H1 (cell line): ENCODE measurements at regions not wholly inside any gene's neighbourhood (a gene's known extent, or its start where the extent isn't known, plus 50 kb on each side); places are given as distances from the start of the nearest gene placed in this dataset.

Experiments used
- CTCF ChIA-PET: fragments of 300-600 bp; sonication (Branson Sonifier 250); formaldehyde crosslinking; loops from one replicate; lab custom pipeline; 2021; ENCODE audit not compliant: partially characterized antibody; lab: Charles Lee
- POLR2A ChIA-PET: fragments of 300-600 bp; sonication (Branson Sonifier 250); formaldehyde crosslinking; loops from one replicate; lab custom pipeline; 2021; ENCODE audit warnings: inconsistent platforms; ENCODE audit not compliant: partially characterized antibody; lab: Charles Lee
- DNase-seq, 2 experiments: peaks; one replicate each; pipeline versions ENCODE4 v3.0.0 to v3.0.0-alpha.2; 2010 to 2022; ENCODE audit warnings: low spot score in 2 of 2, low read depth in 1 of 2, mixed read lengths in 1 of 2
- FAIRE-seq: peaks from 2 replicates; lab custom pipeline; 2011; peaks lifted over from hg19 to GRCh38; lab: Jason Lieb, UNC
- H2AFZ ChIP-seq: 2 replicates; pipeline ENCODE4 v1.8.1; 2012; ENCODE audit warnings: low read length, inconsistent platforms
- H2AK5ac ChIP-seq: 2 replicates; pipeline ENCODE4 v1.6.1; 2013; ENCODE audit warnings: low read depth, low read length
- H2BK120ac ChIP-seq: replicated peaks from 2 replicates; pipeline ENCODE3; 2013; ENCODE audit warnings: low read depth, low read length, inconsistent platforms
- H2BK12ac ChIP-seq: 2 replicates; pipeline ENCODE4 v1.6.1; 2013; ENCODE audit warnings: low read depth, low read length
- H2BK15ac ChIP-seq: 2 replicates; pipeline ENCODE4 v1.6.1; 2013; ENCODE audit warnings: low read length
- H2BK20ac ChIP-seq: 2 replicates; pipeline ENCODE4 v1.6.1; 2013; ENCODE audit warnings: low read length
- H2BK5ac ChIP-seq: 2 replicates; pipeline ENCODE4 v1.6.1; 2013; ENCODE audit warnings: low read depth, low read length
- H3K14ac ChIP-seq: 2 replicates; pipeline ENCODE4 v1.6.1; 2013; ENCODE audit warnings: inconsistent platforms; ENCODE audit not compliant: insufficient read length
- H3K18ac ChIP-seq: 2 replicates; pipeline ENCODE4 v1.6.1; 2013; ENCODE audit warnings: low read length; ENCODE audit errors: extremely low read depth
- H3K23ac ChIP-seq: 2 replicates; pipeline ENCODE4 v1.6.1; 2013; ENCODE audit warnings: inconsistent platforms; ENCODE audit not compliant: insufficient read length
- H3K23me2 ChIP-seq: 2 replicates; pipeline ENCODE4 v1.6.1; 2013; ENCODE audit warnings: low read depth, low read length
- H3K27ac ChIP-seq: 2 replicates; pipeline ENCODE4 v1.6.1; 2011; ENCODE audit warnings: low read depth, low read length, inconsistent platforms
- H3K27me3 ChIP-seq, 4 experiments: replicated peaks in 1 of 4; 1 replicate in 1 of 4; 2 replicates in 3 of 4; pipeline versions ENCODE4 v1.6.1 to v1.8.1; 2011 to 2013; ENCODE audit warnings: low read length in 3 of 4, mild to moderate bottlenecking in 3 of 4, inconsistent platforms in 2 of 4, mixed read lengths in 2 of 4, moderate library complexity in 1 of 4; ENCODE audit not compliant: control insufficient read depth in 3 of 4, insufficient read depth in 3 of 4; ENCODE audit errors: extremely low read depth in 1 of 4
- H3K36me3 ChIP-seq, 4 experiments: 2 replicates each; pipeline versions ENCODE4 v1.6.1 to v1.8.1; 2011 to 2013; ENCODE audit warnings: mild to moderate bottlenecking in 4 of 4, low read length in 3 of 4, moderate library complexity in 2 of 4, control low read depth in 1 of 4, inconsistent platforms in 1 of 4; ENCODE audit not compliant: insufficient read depth in 4 of 4, control insufficient read depth in 2 of 4
- H3K4ac ChIP-seq: replicated peaks from 2 replicates; pipeline ENCODE3; 2013; ENCODE audit warnings: low read length, low read depth, mixed read lengths, inconsistent platforms; ENCODE audit not compliant: insufficient read length
- H3K4me1 ChIP-seq, 4 experiments: replicated peaks in 1 of 4; 1 replicate in 1 of 4; 2 replicates in 3 of 4; pipeline versions ENCODE4 v1.6.1 to v1.8.1; 2011 to 2013; ENCODE audit warnings: low read length in 3 of 4, inconsistent platforms in 2 of 4, mixed read lengths in 1 of 4; ENCODE audit not compliant: insufficient read depth in 4 of 4, control insufficient read depth in 3 of 4
- H3K4me2 ChIP-seq, 2 experiments: 2 replicates each; pipeline versions ENCODE4 v1.6.1 to v1.8.1; 2011 to 2013; ENCODE audit warnings: low read depth in 2 of 2, low read length in 2 of 2, control low read depth in 1 of 2, inconsistent platforms in 1 of 2, mild to moderate bottlenecking in 1 of 2; ENCODE audit not compliant: insufficient read depth in 1 of 2
- H3K4me3 ChIP-seq, 4 experiments: fragments of 200-600, 300-600 bp in 1 of 4; sonication (generic), shearing (Covaris generic), sonication (Bioruptor Twin) in 1 of 4; 2 replicates each; pipeline versions ENCODE4 v1.5.1 to v1.8.1; 2011 to 2016; ENCODE audit warnings: low read length in 4 of 4, low read depth in 3 of 4, control low read depth in 2 of 4, inconsistent platforms in 2 of 4, mild to moderate bottlenecking in 2 of 4, mixed read lengths in 1 of 4, moderate library complexity in 1 of 4; ENCODE audit not compliant: insufficient read depth in 2 of 4; ENCODE audit errors: extremely low read depth in 1 of 4
- H3K56ac ChIP-seq: replicated peaks from 2 replicates; pipeline ENCODE3; 2013; ENCODE audit warnings: low read depth, mild to moderate bottlenecking, mixed read lengths, low read length, inconsistent platforms; ENCODE audit not compliant: insufficient read length
- H3K79me1 ChIP-seq: 2 replicates; pipeline ENCODE4 v1.6.1; 2013; ENCODE audit warnings: low read depth, low read length, control low read depth
- H3K79me2 ChIP-seq, 2 experiments: 2 replicates each; pipeline versions ENCODE4 v1.6.1 to v1.8.1; 2012 to 2013; ENCODE audit warnings: low read length in 2 of 2, mild to moderate bottlenecking in 2 of 2, inconsistent platforms in 1 of 2; ENCODE audit not compliant: insufficient read depth in 2 of 2, control insufficient read depth in 1 of 2
- H3K9ac ChIP-seq, 4 experiments: replicated peaks in 1 of 4; 1 replicate in 1 of 4; 2 replicates in 3 of 4; pipeline versions ENCODE4 v1.6.1 to v1.8.1; 2011 to 2013; ENCODE audit warnings: low read depth in 3 of 4, low read length in 3 of 4, control low read depth in 2 of 4, mild to moderate bottlenecking in 2 of 4, moderate library complexity in 2 of 4, inconsistent platforms in 1 of 4; ENCODE audit errors: extremely low read depth in 1 of 4
- H3K9me3 ChIP-seq, 2 experiments: 2 replicates each; pipeline versions ENCODE4 v1.6.1 to v1.8.1; 2012 to 2013; ENCODE audit warnings: mild to moderate bottlenecking in 2 of 2, moderate library complexity in 2 of 2, control low read depth in 1 of 2, inconsistent platforms in 1 of 2, low read depth in 1 of 2, low read length in 1 of 2, mixed read lengths in 1 of 2; ENCODE audit not compliant: insufficient read depth in 2 of 2
- H4K20me1 ChIP-seq, 2 experiments: replicated peaks in 1 of 2; 2 replicates each; pipeline versions ENCODE3 to v1.8.1; 2011 to 2013; ENCODE audit warnings: inconsistent platforms in 2 of 2, low read length in 2 of 2, mild to moderate bottlenecking in 1 of 2; ENCODE audit not compliant: insufficient read depth in 2 of 2, control insufficient read depth in 1 of 2
- H4K5ac ChIP-seq: 2 replicates; pipeline ENCODE4 v1.6.1; 2013; ENCODE audit warnings: low read length, low read depth, mixed read lengths, inconsistent platforms; ENCODE audit not compliant: insufficient read length
- H4K8ac ChIP-seq: 2 replicates; pipeline ENCODE4 v1.8.0; 2013; ENCODE audit warnings: mild to moderate bottlenecking, moderate library complexity, low read length, inconsistent platforms; ENCODE audit not compliant: insufficient read depth; ENCODE audit errors: extremely low read depth
- H4K91ac ChIP-seq: replicated peaks from 2 replicates; pipeline ENCODE3; 2013; ENCODE audit warnings: low read length, mixed read lengths, inconsistent platforms; ENCODE audit not compliant: insufficient read length
- RFX5 ChIP-seq: IDR thresholded peaks from 2 replicates; pipeline ENCODE4 v1.6.1; 2011; ENCODE audit warnings: low read depth, low read length, improper control_type of control experiment, borderline replicate concordance
- RNF2 ChIP-seq: fragments of 200-900, 300-1000 bp; sonication (generic); IDR thresholded peaks from 2 replicates; pipeline ENCODE4 v1.7.1; 2016; ENCODE audit warnings: borderline replicate concordance, low read depth, mild to moderate bottlenecking, antibody characterized with exemption, low read length; ENCODE audit not compliant: poor library complexity, severe bottlenecking; ENCODE audit errors: missing control alignments
- SP2 ChIP-seq: IDR thresholded peaks from 2 replicates; pipeline ENCODE4 v1.6.1; 2012; ENCODE audit warnings: mild to moderate bottlenecking, low read length, inconsistent platforms
- TBP ChIP-seq: IDR thresholded peaks from 2 replicates; pipeline ENCODE4 v1.6.1; 2011; ENCODE audit warnings: low read depth, low read length, improper control_type of control experiment
- WGBS, 2 experiments: shearing (Covaris generic) in 1 of 2; methylation state at CpG; one replicate each; pipeline versions ENCODE4 v1.1.6 to v1.1.7; 2013 to 2015; ENCODE audit warnings: low lambda C conversion rate in 2 of 2, mixed read lengths in 2 of 2, inconsistent platforms in 1 of 2, low coverage in 1 of 2, missing lambda C conversion rate in 1 of 2; ENCODE audit not compliant: insufficient replicate concordance in 2 of 2, insufficient coverage in 1 of 2, insufficient read length in 1 of 2; ENCODE audit errors: extremely low coverage in 1 of 2, missing lambda C conversion rate in 1 of 2; 5-methylcytosine and 5-hydroxymethylcytosine counted together

GRCh38 chr20:9918348-9918747, 79.5 kb upstream of the PAK5 start:
- H4K20me1 ChIP-seq: no peaks in the 10 kb centered on the region
- no peaks in the 10 kb centered on the region; the same call in 1 of the 2 replicates for H3K79me1 ChIP-seq
- no peak overlapping the region for H3K4me2 ChIP-seq
- no peaks in the 10 kb centered on the region for H3K27me3 ChIP-seq
- no peak overlapping the region for H2AK5ac ChIP-seq
- H3K4me3 ChIP-seq: no peak overlapping the region
- H3K4me1 ChIP-seq: no peaks in the 10 kb centered on the region
- H3K27ac ChIP-seq: no peak overlapping the region
- no peak overlapping the region for H4K8ac ChIP-seq
- no peak overlapping the region for H2BK5ac ChIP-seq
- H4K91ac ChIP-seq: no peak overlapping the region
- no peaks in the 10 kb centered on the region for H3K23me2 ChIP-seq
- FAIRE-seq: no peak
- no peak for DNase-seq
- CTCF ChIA-PET: interaction anchor here (0.9 to 11.8 kb wide), 6 partner anchors 17 to 301 kb away, joined by 3 to 149 read pairs (median 4); no protein-coding TSS in a partner anchor
- H3K79me2 ChIP-seq: no peaks in the 10 kb centered on the region
- H3K23ac ChIP-seq: no peak overlapping the region
- H2AFZ ChIP-seq: no peak overlapping the region
- POLR2A ChIA-PET: no interaction called here
- no peak for TF ChIP-seq TBP
- no peak for TF ChIP-seq RNF2
- no peak for TF ChIP-seq RFX5
- TF ChIP-seq SP2: no peak
- H3K9me3 ChIP-seq: no peaks in the 10 kb centered on the region
- H2BK15ac ChIP-seq: no peak overlapping the region
- 89% methylated on average over 5 of the region's 5 CpGs; no CpG with 5 or more reads in 1 of the 2 experiments for WGBS, 2 experiments
- H3K14ac ChIP-seq: no peak overlapping the region
- H3K4ac ChIP-seq: no peak overlapping the region
- H3K9ac ChIP-seq: no peak overlapping the region
- H2BK120ac ChIP-seq: no peak overlapping the region
- H3K36me3 ChIP-seq: no peaks in the 10 kb centered on the region
- no peak overlapping the region for H4K5ac ChIP-seq
- no peak overlapping the region for H3K56ac ChIP-seq
- no peak overlapping the region for H2BK12ac ChIP-seq
- H3K18ac ChIP-seq: no peak overlapping the region
- H2BK20ac ChIP-seq: no peak overlapping the region
